Heart left ventricle (tissue), 13 donors: ENCODE measurements at regions not wholly inside any gene's neighbourhood (a gene's known extent, or its start where the extent isn't known, plus 50 kb on each side); places are given as distances from the start of the nearest gene placed in this dataset.

Source experiments
- POLR2A ChIP-seq, 2 donors: fragments of 450-650 bp; IDR thresholded peaks; one replicate each; pipeline ENCODE4 v1.6.1; 2017; ENCODE audit warnings: antibody characterized with exemption in 2 of 2, mild to moderate bottlenecking in 2 of 2, moderate library complexity in 2 of 2
- TF ChIP-seq, protein P1 (sequence below), 12 donors: fragments of 200-600 bp; sonication (generic) in 4 of 12; IDR thresholded peaks; one replicate each; pipeline versions ENCODE4 v1.5.0 to v1.8.0; 2018 to 2022; ENCODE audit warnings: antibody characterized with exemption in 12 of 12, mild to moderate bottlenecking in 5 of 12
- donor health status: ischemic (EF 13 %, LVEDD 7.1; RV severe dilation, severe dysfunction).
- donor health status: DM: no; HTN: yes; CAD: no.
- donor health status: DM: no; HTN: no; CAD: no.
- donor health status: ischemic (EF 25% LVEDD 6.9; RV normal size, moderate dysfunction).
- donor health status: ischemic (EF 25% LVEDD 5.7; RV mildly dilated, moderate dysfunction).
- donor health status: ischemic (EF 35%, LVEDD 5.7; RV mildly dilated, moderate dysfunction).
- donor health status: nonischemic (EF 11% LVEDD 7.7; RV severe dilation, severe dysfunction).
- donor health status: DM: yes; HTN: yes; CAD: no.
- donor health status: PGD.
- donor health status: ischemic (EF 29% LVEDD 5.4; RV normal size, mild dysfunction).
- donor health status: nonischemic (EF 23%, LVEDD 6.1; RV moderate dilation, normal function).

GRCh38 chr1:208537198-208537597 is 293.0 kb upstream of the PLXNA2 start:
- TF ChIP-seq, protein P1, sequence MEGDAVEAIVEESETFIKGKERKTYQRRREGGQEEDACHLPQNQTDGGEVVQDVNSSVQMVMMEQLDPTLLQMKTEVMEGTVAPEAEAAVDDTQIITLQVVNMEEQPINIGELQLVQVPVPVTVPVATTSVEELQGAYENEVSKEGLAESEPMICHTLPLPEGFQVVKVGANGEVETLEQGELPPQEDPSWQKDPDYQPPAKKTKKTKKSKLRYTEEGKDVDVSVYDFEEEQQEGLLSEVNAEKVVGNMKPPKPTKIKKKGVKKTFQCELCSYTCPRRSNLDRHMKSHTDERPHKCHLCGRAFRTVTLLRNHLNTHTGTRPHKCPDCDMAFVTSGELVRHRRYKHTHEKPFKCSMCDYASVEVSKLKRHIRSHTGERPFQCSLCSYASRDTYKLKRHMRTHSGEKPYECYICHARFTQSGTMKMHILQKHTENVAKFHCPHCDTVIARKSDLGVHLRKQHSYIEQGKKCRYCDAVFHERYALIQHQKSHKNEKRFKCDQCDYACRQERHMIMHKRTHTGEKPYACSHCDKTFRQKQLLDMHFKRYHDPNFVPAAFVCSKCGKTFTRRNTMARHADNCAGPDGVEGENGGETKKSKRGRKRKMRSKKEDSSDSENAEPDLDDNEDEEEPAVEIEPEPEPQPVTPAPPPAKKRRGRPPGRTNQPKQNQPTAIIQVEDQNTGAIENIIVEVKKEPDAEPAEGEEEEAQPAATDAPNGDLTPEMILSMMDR (IDR thresholded peaks at IDR 0.05) = no peak
- TF ChIP-seq POLR2A (IDR thresholded peaks at IDR 0.05) = no peak
